Esophagus (tissue), 2 donors: ENCODE measurements at regions not wholly inside any gene's neighbourhood (a gene's known extent, or its start where the extent isn't known, plus 50 kb on each side); places are given as distances from the start of the nearest gene placed in this dataset.

Source experiments
- H3K27ac ChIP-seq, 2 donors: one replicate each; pipeline ENCODE4 v1.5.1; 2013; ENCODE audit warnings: low read depth in 2 of 2, mild to moderate bottlenecking in 2 of 2, inconsistent platforms in 1 of 2, low read length in 1 of 2, moderate library complexity in 1 of 2
- H3K27me3 ChIP-seq, 2 donors: one replicate each; pipeline ENCODE4 v1.6.1; 2013; ENCODE audit warnings: low read length in 2 of 2, control low read depth in 1 of 2, mild to moderate bottlenecking in 1 of 2; ENCODE audit not compliant: insufficient read depth in 2 of 2, control insufficient read depth in 1 of 2
- H3K36me3 ChIP-seq, 2 donors: one replicate each; pipeline ENCODE4 v1.6.1; 2013; ENCODE audit warnings: low read length in 1 of 2; ENCODE audit not compliant: control insufficient read depth in 2 of 2, insufficient read depth in 2 of 2
- H3K4me1 ChIP-seq, 2 donors: one replicate each; pipeline ENCODE4 v1.6.1; 2013; ENCODE audit warnings: low read length in 1 of 2; ENCODE audit not compliant: control insufficient read depth in 2 of 2, insufficient read depth in 2 of 2
- H3K4me3 ChIP-seq, 2 donors: one replicate each; pipeline ENCODE4 v1.5.1; 2013; ENCODE audit warnings: low read length in 2 of 2, mild to moderate bottlenecking in 2 of 2, low read depth in 1 of 2, moderate library complexity in 1 of 2
- H3K9me3 ChIP-seq, 2 donors: one replicate each; pipeline ENCODE4 v1.6.1; 2013; ENCODE audit warnings: mild to moderate bottlenecking in 2 of 2, low read depth in 1 of 2, low read length in 1 of 2, moderate library complexity in 1 of 2; ENCODE audit not compliant: control insufficient read depth in 2 of 2, insufficient read depth in 1 of 2
- WGBS, 2 donors: extraction: QIAGEN DNeasy Blood & Tissue Kit; methylation state at CpG; one replicate each; pipeline ENCODE4 v1.1.7; 2013; 5-methylcytosine and 5-hydroxymethylcytosine counted together
- donor health status: healthy with polysubstance abuse.
- donor health status: Bipolar disorder and iron deficiency.

DNA sequence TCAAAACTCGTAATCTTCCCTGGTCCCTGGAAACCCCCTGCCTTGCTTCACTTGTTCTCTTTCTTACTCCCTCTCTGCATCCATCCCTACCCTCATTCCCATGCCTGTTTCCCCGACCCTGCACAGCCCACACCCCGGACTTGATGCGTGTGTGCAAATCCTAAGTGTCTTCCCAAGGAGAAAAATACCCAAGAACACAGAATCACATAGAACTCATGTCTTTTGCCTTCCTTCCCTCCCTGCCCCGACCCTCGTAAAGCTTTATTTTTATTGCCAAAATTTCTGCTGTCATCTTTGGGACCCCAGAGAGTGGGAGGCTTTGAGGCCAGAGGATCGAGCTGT, 169.6 kb upstream of the PMEPA1 start:
- Histone ChIP-seq H3K27ac (no peak overlapping the region), H3K4me3 (no peak overlapping the region), H3K9me3 (no peaks in the 10 kb centered on the region), H3K27me3 (no peaks in the 10 kb centered on the region), H3K36me3 (no peaks in the 10 kb centered on the region), H3K4me1 (no peaks in the 10 kb centered on the region)
- 54 to 59% methylated on average over 7 of the region's 7 CpGs for WGBS, 2 donors

GRCh38 chr20:57878786-57879424, 169.1 kb upstream of the PMEPA1 start:
- 90 to 94% methylated on average over 8 of the region's 8 CpGs for WGBS, 2 donors
- Histone ChIP-seq H3K27ac (no peak overlapping the region), H3K4me1 (no peaks in the 10 kb centered on the region)

GRCh38 chr20:57877995-57878394, 168.2 kb upstream of the PMEPA1 start:
- Histone ChIP-seq H3K27ac (no peak overlapping the region), H3K9me3 (no peaks in the 10 kb centered on the region), H3K36me3 (no peaks in the 10 kb centered on the region), H3K27me3 (no peaks in the 10 kb centered on the region), H3K4me3 (no peak overlapping the region), H3K4me1 (no peaks in the 10 kb centered on the region)
- WGBS, 2 donors, result 81 to 88% methylated on average over 4 of the region's 4 CpGs

More at GRCh38 chr20:57878786-57879424, 169.1 kb upstream of the PMEPA1 start:
- Histone ChIP-seq H3K4me3 (no peak overlapping the region), H3K9me3 (no peaks in the 10 kb centered on the region), H3K36me3 (no peaks in the 10 kb centered on the region), H3K27me3 (no peaks in the 10 kb centered on the region)

DNA sequence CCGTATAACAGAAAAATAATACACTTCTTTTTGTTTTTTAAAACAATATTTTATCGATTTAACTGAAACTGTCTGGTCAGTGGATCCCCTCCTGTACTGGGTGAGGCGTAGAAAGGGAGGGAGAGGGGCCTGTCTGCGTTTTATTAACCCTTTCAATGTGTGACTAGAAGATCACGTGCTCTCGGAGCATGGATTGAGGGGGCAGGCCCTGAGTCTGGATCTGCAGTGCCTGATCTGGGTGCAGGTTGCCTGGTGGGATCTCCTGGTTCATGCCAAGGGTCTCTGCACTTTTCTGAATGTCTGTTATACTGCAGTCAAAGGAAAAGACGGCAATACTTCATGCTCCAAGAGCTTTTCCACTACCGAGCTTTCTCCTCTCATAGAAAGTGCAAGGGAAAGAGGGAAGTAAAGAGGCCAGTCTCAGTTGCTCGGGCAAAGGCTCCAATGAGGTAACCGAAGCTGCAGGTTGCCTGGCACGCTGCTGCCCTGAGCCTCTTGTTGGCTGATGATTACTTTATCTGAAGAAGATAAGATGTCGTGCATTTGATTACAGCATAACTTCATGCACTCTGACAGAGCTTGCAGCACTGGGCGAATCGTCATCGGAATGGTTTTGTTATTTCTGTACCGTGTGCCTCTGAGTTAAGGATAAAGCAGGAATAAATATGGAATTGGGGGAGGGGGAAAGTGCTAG, 167.5 kb upstream of the PMEPA1 start:
- H3K27me3 ChIP-seq, result no peaks in the 10 kb centered on the region
- H3K4me3 ChIP-seq, result no peak overlapping the region
- H3K27ac ChIP-seq, result no peak overlapping the region
- no peaks in the 10 kb centered on the region for H3K9me3 ChIP-seq
- no peaks in the 10 kb centered on the region for H3K4me1 ChIP-seq
- WGBS, 2 donors, result 57 to 72% methylated on average over 16 of the region's 16 CpGs
- no peaks in the 10 kb centered on the region for H3K36me3 ChIP-seq

DNA sequence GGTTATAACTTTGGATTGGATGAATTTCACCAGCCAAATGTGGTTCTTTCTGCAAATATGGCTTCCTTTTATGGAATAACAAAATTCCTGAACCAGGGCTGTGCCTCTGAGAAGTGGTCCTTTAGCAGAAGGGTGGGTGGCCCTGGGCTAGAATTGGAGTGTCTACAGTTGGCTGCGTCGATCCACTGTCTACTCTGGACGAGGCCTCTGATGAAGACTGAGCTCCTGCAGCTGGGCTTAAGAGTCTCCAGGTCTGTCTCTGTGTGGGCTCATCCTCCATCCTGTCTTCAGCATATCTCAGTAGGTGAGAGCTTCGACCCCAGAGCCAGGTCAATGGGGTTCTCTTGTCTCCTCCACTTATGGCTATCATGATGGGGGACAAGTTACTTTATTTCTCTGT, 166.3 kb upstream of the PMEPA1 start:
- Histone ChIP-seq H3K4me1 (no peaks in the 10 kb centered on the region), H3K36me3 (no peaks in the 10 kb centered on the region), H3K9me3 (no peaks in the 10 kb centered on the region), H3K27me3 (no peaks in the 10 kb centered on the region), H3K4me3 (no peak overlapping the region), H3K27ac (no peak overlapping the region)
- WGBS, 2 donors, result 86 to 87% methylated on average over 4 of the region's 4 CpGs

GRCh38 chr20:57874141-57874540, 164.3 kb upstream of the PMEPA1 start:
- Histone ChIP-seq H3K9me3 (no peaks in the 10 kb centered on the region), H3K27ac (no peak overlapping the region), H3K27me3 (no peaks in the 10 kb centered on the region), H3K36me3 (no peaks in the 10 kb centered on the region), H3K4me3 (no peak overlapping the region), H3K4me1 (no peaks in the 10 kb centered on the region)
- WGBS, 2 donors, result 94% methylated on average over 7 of the region's 7 CpGs

GRCh38 chr20:57872816-57873409, 163.1 kb upstream of the PMEPA1 start:
- no peaks in the 10 kb centered on the region for H3K36me3 ChIP-seq
- H3K9me3 ChIP-seq, result no peaks in the 10 kb centered on the region
- no peak overlapping the region for H3K4me3 ChIP-seq
- no peaks in the 10 kb centered on the region for H3K27me3 ChIP-seq
- no peak overlapping the region for H3K27ac ChIP-seq
- WGBS, 2 donors, result 90 to 96% methylated on average over 4 of the region's 4 CpGs
- no peaks in the 10 kb centered on the region for H3K4me1 ChIP-seq

GRCh38 chr20:57871237-57871632, 161.4 kb upstream of the PMEPA1 start:
- no peaks in the 10 kb centered on the region for H3K9me3 ChIP-seq
- H3K27me3 ChIP-seq, result no peaks in the 10 kb centered on the region
- H3K4me3 ChIP-seq, result no peak overlapping the region
- WGBS, 2 donors, result 82 to 87% methylated on average over 12 of the region's 12 CpGs
- no peaks in the 10 kb centered on the region for H3K4me1 ChIP-seq
- no peaks in the 10 kb centered on the region for H3K36me3 ChIP-seq
- H3K27ac ChIP-seq, result no peak overlapping the region

- Histone ChIP-seq H3K4me1 (no peaks in the 10 kb centered on the region), H3K4me3 (no peak overlapping the region), H3K27me3 (no peaks in the 10 kb centered on the region), H3K36me3 (no peaks in the 10 kb centered on the region), H3K9me3 (no peaks in the 10 kb centered on the region), H3K27ac (no peak overlapping the region)
- 62 to 72% methylated on average over 8 of the region's 8 CpGs for WGBS, 2 donors
Observed at GRCh38 chr20:57870597-57871236, 160.9 kb upstream of the PMEPA1 start.
